Right ventricle myocardium inferior (tissue), 1 donor: ENCODE measurements at regions not wholly inside any gene's neighbourhood (a gene's known extent, or its start where the extent isn't known, plus 50 kb on each side); places are given as distances from the start of the nearest gene placed in this dataset.
"Not testable (repeated sequence)": the region's sequence is repeated elsewhere in the genome, so short reads cannot be mapped to it uniquely, and the experiment has no call there.

Experiments used
- ATAC-seq: fragments of 200-7000 bp; cut with Tn5 transposase; one replicate; pipeline ENCODE4 v1.9.1; 2020; ENCODE audit warnings: mild to moderate bottlenecking, moderate library complexity
- DNase-seq: peaks from one replicate; pipeline ENCODE4 v3.0.0; 2021; ENCODE audit errors: missing footprints
- intact Hi-C: fragments of 100-400 bp; cut with DNase I; formaldehyde crosslinking; loops from one replicate; pipeline ENCODE4 v1.11.0; 2022
- donor health status: DM: no; HTN: yes; CAD: no; lungs with severe emphysema.

DNA sequence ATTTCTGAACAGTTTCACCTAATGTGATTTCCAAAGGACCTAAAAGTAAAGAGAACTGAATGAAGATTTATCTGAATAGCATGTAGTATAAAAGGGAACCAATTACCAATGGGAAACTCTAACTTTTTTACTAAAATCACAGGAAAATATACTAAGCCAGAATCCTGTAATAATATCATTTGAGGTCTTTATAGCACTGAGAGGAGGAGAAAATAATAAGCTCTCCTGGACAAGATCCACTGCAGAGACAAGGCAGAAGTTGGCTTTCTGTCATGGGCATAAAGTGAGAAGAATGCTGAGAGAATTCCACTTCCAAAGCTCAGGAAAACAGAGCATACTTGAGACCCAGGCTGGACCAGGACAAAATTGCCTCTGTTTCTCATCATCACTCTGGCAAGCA, 1131.4 kb downstream of the SORCS1 start:
- intact Hi-C loops = no loop called here
- ATAC-seq (no peak), DNase-seq (no peak)

DNA sequence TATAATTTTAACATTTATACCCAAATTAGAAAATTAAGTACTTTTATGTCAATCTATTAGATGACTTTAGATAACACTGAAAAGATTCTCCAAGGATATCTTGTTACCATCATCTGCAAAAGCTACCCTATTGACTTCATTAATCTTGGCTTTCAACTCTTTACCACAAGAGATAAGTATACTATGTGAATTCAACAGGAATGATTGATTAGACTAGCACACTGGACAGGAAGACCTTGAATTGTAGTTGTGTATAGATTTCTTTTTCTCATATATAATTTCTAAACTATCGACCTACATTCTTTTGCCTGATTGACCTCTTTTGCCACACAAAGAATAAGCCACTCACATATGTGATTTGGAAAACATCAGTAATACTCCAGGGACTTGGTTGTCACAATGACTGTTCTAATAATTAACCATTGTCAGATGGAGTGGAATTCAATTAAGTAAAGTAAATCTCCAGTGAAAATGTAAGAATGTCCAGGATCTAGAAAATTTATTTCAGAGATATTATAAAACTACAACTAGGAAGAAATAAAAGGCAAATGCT, 1132.0 kb downstream of the SORCS1 start:
- intact Hi-C loops = no loop called here
- ATAC-seq = no peak
- DNase-seq = no peak

- intact Hi-C loops = no loop called here
- DNase-seq (no peak), ATAC-seq (no peak)
Measured at GRCh38 chr10:106027240-106027639, 1137.3 kb downstream of the SORCS1 start.

DNA sequence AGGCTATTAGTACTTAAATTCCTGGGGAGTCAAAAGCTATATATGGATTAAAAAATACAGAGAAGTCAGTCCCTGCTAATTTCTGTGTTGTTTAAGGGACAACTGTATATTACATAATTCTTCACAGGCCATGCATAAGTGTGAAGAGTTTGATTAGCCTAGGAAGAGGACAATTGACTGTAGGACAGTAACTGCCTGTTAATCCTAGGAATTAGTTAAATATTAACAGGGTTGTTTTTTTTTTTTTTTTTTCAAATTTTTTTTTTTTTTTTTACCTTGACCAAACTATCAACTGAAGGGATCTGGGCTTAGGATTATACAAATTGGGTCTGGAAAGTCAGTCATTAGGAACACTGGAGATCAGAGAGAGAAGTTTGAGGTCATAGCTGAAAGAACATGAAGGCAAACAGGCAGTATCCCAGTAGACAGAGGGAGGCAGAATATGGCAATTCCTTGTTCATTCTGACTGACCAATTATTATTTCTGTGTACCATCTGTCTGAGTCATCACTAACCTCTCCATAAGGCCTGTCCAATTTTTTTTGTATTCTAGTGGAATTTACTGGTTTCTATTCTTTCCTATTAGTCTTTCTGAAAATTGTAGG, 1139.2 kb downstream of the SORCS1 start:
- ATAC-seq (no peak), DNase-seq (no peak)
- intact Hi-C loops = no loop called here

DNA sequence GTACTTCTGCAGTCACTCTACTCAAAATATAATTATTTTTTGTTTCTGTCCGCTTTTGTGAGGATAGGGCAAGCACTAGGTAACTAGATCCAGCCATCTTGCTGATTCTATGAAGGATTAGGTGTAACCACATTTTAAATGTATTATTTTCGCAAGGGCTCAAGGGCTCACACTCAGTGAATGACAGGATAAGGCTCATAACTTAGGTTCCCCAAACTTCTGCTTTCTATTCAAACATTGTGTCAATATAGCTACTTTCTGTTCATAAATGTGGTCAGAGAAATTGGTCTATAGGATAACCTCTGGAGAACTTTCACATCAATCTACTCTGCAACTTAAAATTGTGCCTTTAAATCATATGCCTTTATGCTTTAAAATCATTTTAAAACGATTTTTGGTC, 1141.2 kb downstream of the SORCS1 start:
- intact Hi-C loops = no loop called here
- no peak for ATAC-seq
- no peak for DNase-seq

DNA sequence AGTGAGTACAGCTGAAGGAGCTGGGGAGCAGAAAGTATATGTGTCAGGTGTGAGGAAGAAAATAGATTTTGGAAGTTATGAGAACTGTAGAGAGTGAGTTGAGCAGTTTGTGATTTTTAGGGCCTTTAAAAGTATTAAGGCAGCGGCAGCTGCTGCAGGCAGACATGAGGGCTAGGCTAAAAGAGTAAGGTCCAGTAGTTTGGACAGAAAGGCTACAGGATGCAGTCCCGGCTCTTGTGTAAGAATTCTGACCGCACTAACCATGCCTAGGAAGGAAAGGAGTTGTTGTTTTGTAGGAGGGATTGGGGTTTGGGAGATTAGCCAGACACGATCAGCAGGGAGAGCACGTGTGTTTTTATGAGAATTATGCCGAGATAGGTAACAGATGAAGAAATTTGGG, 1144.9 kb downstream of the SORCS1 start:
- intact Hi-C loops, DNase-seq, ATAC-seq: not testable (repeated sequence)

- intact Hi-C loops, DNase-seq, ATAC-seq: not testable (repeated sequence)
Measured at GRCh38 chr10:106015369-106016199, 1148.9 kb downstream of the SORCS1 start.

- intact Hi-C loops = no loop called here
- peak; percentile 87 for ATAC-seq
- DNase-seq = no peak
Measured at GRCh38 chr10:106011250-106011649, 1153.3 kb downstream of the SORCS1 start.

DNA sequence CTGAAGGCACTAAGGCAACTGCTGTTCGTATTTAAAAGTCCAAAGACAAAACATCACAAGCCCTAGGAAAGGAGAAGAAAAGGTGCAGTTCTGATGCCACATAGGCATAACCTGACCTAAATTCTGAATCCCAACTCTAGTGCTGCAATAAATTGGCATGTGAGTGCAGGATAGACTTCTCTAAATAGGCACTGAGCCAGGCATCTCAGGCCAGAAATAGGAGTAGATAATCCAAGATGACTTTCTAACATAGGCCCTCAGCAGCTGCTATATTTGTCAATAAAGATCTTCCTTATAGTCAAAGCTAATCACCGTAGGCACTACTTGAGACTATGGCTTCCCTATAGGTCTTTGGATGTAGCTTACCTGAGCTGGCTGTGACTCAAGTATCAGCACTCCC, 1163.8 kb downstream of the SORCS1 start:
- DNase-seq = no peak
- intact Hi-C loops = no loop called here
- ATAC-seq = no peak

DNA sequence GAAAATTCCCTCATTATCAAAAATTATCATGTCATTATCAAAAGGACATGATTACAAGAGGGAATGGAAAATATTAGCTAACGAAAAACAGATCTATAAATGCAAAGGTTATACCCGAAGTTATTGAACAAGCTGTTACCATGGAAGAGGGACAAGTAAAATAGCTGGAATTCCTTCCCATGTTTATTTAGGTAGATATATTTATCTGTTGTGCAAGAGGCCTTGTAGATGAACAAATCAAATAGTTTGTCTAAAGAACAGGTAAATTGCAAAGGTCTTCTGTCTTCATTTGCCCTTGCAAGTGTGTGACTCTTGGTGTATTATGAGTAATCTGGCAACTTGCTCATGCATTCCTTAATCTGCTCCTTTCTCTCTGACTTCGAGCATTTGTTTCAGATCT, 1170.9 kb downstream of the SORCS1 start:
- intact Hi-C loops = no loop called here
- ATAC-seq (no peak), DNase-seq (no peak)

DNA sequence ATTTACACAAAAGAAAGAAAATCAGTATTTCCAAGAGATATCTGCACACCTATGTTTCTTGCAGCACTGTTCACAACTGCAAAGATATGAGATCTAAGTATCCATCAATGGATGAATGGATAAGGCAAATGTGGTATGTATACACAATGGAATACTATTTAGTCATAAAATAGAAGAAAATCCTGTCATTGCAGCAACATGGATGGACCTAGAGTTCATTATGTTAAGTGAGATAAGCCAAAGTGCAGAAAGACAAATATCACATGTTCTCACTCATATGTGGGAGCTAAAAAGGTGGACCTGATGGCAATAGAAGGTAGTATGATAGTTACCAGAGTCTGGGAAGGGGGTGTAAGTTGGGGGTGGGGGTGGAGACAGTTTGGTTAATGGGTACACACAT, 1171.6 kb downstream of the SORCS1 start:
- DNase-seq (no peak), ATAC-seq (no peak)
- intact Hi-C loops = no loop called here

DNA sequence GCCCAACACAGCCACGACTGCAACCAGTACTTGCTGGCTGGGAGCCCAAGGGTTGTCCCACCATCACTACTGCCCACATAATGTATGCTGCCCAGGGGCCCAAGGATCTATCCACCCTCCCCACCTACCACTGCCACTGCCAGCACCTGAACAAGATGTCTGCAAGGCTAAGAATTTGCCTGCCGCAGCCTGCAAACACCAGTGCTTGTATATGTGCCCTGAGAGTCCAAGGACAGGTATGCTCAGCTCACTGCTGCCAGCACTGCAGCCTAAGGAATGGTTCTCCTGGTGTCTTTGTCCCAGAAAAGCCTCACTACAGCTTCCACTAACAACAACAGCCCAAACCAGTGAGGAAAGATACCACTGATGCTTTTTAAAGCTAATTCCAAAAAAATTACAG, 1174.0 kb downstream of the SORCS1 start:
- DNase-seq = no peak
- intact Hi-C loops = no loop called here
- no peak for ATAC-seq

- ATAC-seq (no peak), DNase-seq (no peak)
- intact Hi-C loops = no loop called here
Measured at GRCh38 chr10:105989995-105990394, 1174.5 kb downstream of the SORCS1 start.

GRCh38 chr10:105988848-105989247, 1175.7 kb downstream of the SORCS1 start:
- ATAC-seq (no peak), DNase-seq (no peak)
- intact Hi-C loops = no loop called here

DNA sequence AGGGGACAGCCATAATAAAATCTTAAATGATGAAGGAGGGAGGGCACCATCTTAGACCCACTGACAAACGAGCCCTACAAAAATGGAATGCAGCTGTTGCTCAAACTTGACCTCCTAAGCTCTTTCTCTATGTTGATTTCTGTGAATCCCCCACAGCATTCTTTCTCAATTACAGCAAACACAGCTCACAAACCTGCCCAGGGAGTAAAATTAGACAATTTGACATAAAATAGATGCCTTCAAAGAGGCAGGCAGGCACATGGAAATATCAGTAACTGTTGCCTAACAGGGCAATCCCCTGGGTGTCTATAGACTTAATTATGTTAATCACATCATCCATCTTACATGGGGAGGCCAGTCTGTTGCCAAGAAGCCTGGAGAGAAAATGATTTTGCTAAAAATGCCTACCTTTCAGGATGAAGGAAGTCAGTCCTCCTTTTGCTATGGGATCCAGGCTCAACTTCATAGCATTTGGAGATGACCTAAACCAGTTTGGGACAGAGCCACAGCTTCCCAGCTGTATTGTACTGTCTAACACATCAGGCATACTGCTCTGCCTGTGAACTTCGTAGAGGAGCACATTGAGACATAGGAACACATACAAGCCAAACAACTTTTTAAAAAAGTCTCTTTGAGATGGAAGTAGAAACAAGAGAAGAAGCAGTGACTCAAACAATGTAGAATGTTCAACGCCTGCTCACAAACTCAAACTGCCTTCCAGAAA, 1177.4 kb downstream of the SORCS1 start:
- ATAC-seq (peak; percentile 62), DNase-seq (no peak)
- intact Hi-C loops = no loop called here

GRCh38 chr10:105986486-105986885, 1178.0 kb downstream of the SORCS1 start:
- no peak for ATAC-seq

DNA sequence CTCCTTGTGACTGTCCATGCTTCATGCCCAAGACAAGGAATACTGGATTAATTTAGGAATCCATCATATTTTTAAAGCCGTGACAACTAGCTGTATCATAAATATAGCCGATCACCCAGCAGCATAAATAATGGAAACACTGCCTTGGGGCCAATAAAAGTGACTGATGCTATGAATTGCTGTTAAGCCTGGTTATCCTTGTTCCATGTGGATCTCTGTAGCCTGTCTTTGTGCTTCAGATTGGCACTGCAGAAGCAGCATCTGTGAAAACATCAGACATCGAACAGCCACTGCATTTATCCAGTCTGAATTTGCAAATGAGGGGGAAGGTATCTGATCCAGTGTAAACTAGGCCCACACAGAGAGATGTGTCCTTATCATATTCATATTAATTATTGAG, 1181.8 kb downstream of the SORCS1 start:
- no peak for DNase-seq
- ATAC-seq = no peak
- intact Hi-C loops = no loop called here

More at GRCh38 chr10:105986486-105986885, 1178.0 kb downstream of the SORCS1 start:
- intact Hi-C loops = no loop called here
- no peak for DNase-seq

GRCh38 chr10:105981679-105982078, 1182.8 kb downstream of the SORCS1 start:
- intact Hi-C loops = no loop called here
- ATAC-seq (no peak), DNase-seq (no peak)

GRCh38 chr10:105974803-105975456, 1189.6 kb downstream of the SORCS1 start:
- no peak for DNase-seq
- intact Hi-C loops = no loop called here
- peak; percentile 70 for ATAC-seq
